ENCODE measurements at regions not wholly inside any gene's neighbourhood (a gene's known extent, or its start where the extent isn't known, plus 50 kb on each side); places are given as distances from the start of the nearest gene placed in this dataset.

DNA sequence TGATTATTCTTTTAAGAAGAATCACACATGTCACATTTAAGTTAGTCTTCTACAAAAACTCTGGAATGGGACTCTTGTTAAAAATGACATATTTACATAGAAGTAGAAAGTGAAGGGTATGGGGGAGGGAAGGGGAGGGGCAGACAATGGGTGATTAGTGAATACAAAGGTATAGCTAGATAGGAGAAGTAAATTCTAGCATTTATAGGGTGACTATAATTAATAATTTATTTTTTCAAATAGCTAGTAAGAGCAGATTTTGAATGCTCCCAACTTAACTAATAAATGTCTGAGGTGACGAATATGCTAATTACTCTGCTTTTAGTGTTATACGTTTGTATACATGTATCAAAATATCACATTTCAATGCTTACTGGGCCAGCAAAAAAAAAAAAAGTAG is 59.4 kb downstream of the BLTP3B start:
- no peak for TF ChIP-seq TAF1 (IDR thresholded peaks at IDR 0.05; ENCODE audit: borderline replicate concordance, insufficient read depth, low read length)
- no peak for TF ChIP-seq POLR2AphosphoS5 (IDR thresholded peaks at IDR 0.05; ENCODE audit: low read depth, low read length)
- no peak for TF ChIP-seq SIN3A (IDR thresholded peaks at IDR 0.05; ENCODE audit: borderline replicate concordance, insufficient read depth, low read length)
- TF ChIP-seq, protein P1, sequence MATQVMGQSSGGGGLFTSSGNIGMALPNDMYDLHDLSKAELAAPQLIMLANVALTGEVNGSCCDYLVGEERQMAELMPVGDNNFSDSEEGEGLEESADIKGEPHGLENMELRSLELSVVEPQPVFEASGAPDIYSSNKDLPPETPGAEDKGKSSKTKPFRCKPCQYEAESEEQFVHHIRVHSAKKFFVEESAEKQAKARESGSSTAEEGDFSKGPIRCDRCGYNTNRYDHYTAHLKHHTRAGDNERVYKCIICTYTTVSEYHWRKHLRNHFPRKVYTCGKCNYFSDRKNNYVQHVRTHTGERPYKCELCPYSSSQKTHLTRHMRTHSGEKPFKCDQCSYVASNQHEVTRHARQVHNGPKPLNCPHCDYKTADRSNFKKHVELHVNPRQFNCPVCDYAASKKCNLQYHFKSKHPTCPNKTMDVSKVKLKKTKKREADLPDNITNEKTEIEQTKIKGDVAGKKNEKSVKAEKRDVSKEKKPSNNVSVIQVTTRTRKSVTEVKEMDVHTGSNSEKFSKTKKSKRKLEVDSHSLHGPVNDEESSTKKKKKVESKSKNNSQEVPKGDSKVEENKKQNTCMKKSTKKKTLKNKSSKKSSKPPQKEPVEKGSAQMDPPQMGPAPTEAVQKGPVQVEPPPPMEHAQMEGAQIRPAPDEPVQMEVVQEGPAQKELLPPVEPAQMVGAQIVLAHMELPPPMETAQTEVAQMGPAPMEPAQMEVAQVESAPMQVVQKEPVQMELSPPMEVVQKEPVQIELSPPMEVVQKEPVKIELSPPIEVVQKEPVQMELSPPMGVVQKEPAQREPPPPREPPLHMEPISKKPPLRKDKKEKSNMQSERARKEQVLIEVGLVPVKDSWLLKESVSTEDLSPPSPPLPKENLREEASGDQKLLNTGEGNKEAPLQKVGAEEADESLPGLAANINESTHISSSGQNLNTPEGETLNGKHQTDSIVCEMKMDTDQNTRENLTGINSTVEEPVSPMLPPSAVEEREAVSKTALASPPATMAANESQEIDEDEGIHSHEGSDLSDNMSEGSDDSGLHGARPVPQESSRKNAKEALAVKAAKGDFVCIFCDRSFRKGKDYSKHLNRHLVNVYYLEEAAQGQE (IDR thresholded peaks at IDR 0.05; ENCODE audit: insufficient read depth in 1 of 2, low read depth in 2 of 2, low read length in 2 of 2), result no peak
